Testis (tissue), 2 donors: ENCODE measurements at regions not wholly inside any gene's neighbourhood (a gene's known extent, or its start where the extent isn't known, plus 50 kb on each side); places are given as distances from the start of the nearest gene placed in this dataset.

ENCODE experiments used
- CTCF ChIP-seq, 3 experiments: fragments of 450-650 bp in 2 of 3; fragments of 200-600 bp in 1 of 3; sonication (generic) in 1 of 3; IDR thresholded peaks; one replicate each; pipeline ENCODE4 v1.5.1; 2016 to 2019; ENCODE audit warnings: antibody characterized with exemption in 3 of 3, mild to moderate bottlenecking in 2 of 3, moderate library complexity in 1 of 3
- POLR2A ChIP-seq: fragments of 450-650 bp; IDR thresholded peaks from one replicate; pipeline ENCODE4 v1.6.1; 2017; ENCODE audit warnings: antibody characterized with exemption, mild to moderate bottlenecking, moderate library complexity

GRCh38 chr1:166383635-166384346 is 217.0 kb upstream of the FAM78B start:
- TF ChIP-seq CTCF (IDR thresholded peaks at IDR 0.05) = no peak
- no peak for TF ChIP-seq POLR2A
